GM19397 (cell line): ENCODE measurements at regions not wholly inside any gene's neighbourhood (a gene's known extent, or its start where the extent isn't known, plus 50 kb on each side); places are given as distances from the start of the nearest gene placed in this dataset.

Experiments
- ATAC-seq: cut with Tn5 transposase; IDR thresholded peaks from one replicate; pipeline ENCODE4 v1.9.1; 2021; ENCODE audit warnings: mild to moderate bottlenecking, moderate library complexity; ENCODE audit not compliant: unreplicated experiment

GRCh38 chr2:18639756-18640453 is 50.5 kb upstream of the NT5C1B start:
- no peak for ATAC-seq
